T-helper 2 cell (primary cell): ENCODE measurements at regions not wholly inside any gene's neighbourhood (a gene's known extent, or its start where the extent isn't known, plus 50 kb on each side); places are given as distances from the start of the nearest gene placed in this dataset.
A peak's percentile ranks its signal among the peaks of the same experiment; 100 is the strongest.
"Not testable (repeated sequence)": the region's sequence is repeated elsewhere in the genome, so short reads cannot be mapped to it uniquely, and the experiment has no call there.

Source experiments
- DNase-seq, 5 experiments: peaks; one replicate each; pipeline versions ENCODE4 v3.0.0 to v3.0.0-alpha.2; 2012 to 2022

GRCh38 chr3:194051366-194052149, 84.4 kb upstream of the HES1 start:
- DNase-seq: no peak

GRCh38 chr3:194053136-194053535, 82.8 kb upstream of the HES1 start:
- no peak for DNase-seq

- DNase-seq: no peak
Measured at GRCh38 chr3:194054016-194054415, 81.9 kb upstream of the HES1 start.

GRCh38 chr3:194054540-194054939, 81.4 kb upstream of the HES1 start:
- no peak for DNase-seq

GRCh38 chr3:194054961-194055360, 81.0 kb upstream of the HES1 start:
- DNase-seq: no peak

GRCh38 chr3:194056323-194056722, 79.6 kb upstream of the HES1 start:
- not testable (repeated sequence) for DNase-seq

- DNase-seq: no peak
Measured at GRCh38 chr3:194056731-194057415, 79.1 kb upstream of the HES1 start.

GRCh38 chr3:194057570-194058188, 78.3 kb upstream of the HES1 start:
- DNase-seq: no peak

GRCh38 chr3:194058189-194058571, 77.8 kb upstream of the HES1 start:
- peak in 1 of 5 experiments; percentile 47 for DNase-seq

GRCh38 chr3:194058753-194059152, 77.2 kb upstream of the HES1 start:
- no peak for DNase-seq

GRCh38 chr3:194061421-194062030, 74.4 kb upstream of the HES1 start:
- no peak for DNase-seq

GRCh38 chr3:194062830-194063229, 73.1 kb upstream of the HES1 start:
- DNase-seq: no peak

- no peak for DNase-seq
Measured at GRCh38 chr3:194064380-194065332, 71.3 kb upstream of the HES1 start.

- not testable (repeated sequence) for DNase-seq
Measured at GRCh38 chr3:194067327-194067726, 68.6 kb upstream of the HES1 start.

- no peak for DNase-seq
Measured at GRCh38 chr3:194067949-194068362, 68.0 kb upstream of the HES1 start.

- no peak for DNase-seq
Measured at GRCh38 chr3:194069421-194070219, 66.3 kb upstream of the HES1 start.

- no peak for DNase-seq
Measured at GRCh38 chr3:194070220-194070633, 65.7 kb upstream of the HES1 start.

- peak; percentile 24 to 66 (median 43) for DNase-seq
Measured at GRCh38 chr3:194070634-194071409, 65.1 kb upstream of the HES1 start.

GRCh38 chr3:194072097-194072428, 63.9 kb upstream of the HES1 start:
- no peak for DNase-seq

- DNase-seq: no peak
Measured at GRCh38 chr3:194072691-194073279, 63.2 kb upstream of the HES1 start.
